ENCODE measurements at regions not wholly inside any gene's neighbourhood (a gene's known extent, or its start where the extent isn't known, plus 50 kb on each side); places are given as distances from the start of the nearest gene placed in this dataset.

DNA sequence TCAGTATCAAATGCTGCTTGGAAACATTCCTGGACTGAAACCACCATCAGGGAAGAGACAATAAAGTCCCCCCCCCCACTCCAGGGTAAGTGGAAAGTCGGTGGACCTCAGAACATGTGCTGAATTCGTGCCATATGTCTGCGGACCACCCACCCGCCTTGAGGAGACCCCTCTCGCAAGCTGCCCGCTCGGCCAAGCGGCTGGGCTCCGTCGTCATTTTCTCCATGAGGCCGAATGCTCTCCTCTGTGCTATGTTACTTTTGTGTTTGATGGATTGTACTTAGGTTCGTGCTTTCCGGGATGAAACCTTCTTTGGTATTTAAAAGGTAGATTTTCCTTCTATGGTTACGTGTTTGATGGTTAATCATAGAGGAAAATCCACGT is 136.2 kb upstream of the RTL1 start:
- H3K4me1 ChIP-seq = no peaks in the 10 kb centered on the region
- no peak overlapping the region for H3K27ac ChIP-seq (replicated peaks in 1 of 4)
- H3K4me3 ChIP-seq = no peak overlapping the region
- H3K27me3 ChIP-seq = no peaks in the 10 kb centered on the region
- H3K9me3 ChIP-seq = no peaks in the 10 kb centered on the region
- no peaks in the 10 kb centered on the region for H3K36me3 ChIP-seq
- intact Hi-C loops (cut with DNase I) = no loop called here
- 89% methylated on average over 15 of the region's 15 CpGs for WGBS
- TF ChIP-seq EP300 (IDR thresholded peaks at IDR 0.05) (no peak), POLR2A (IDR thresholded peaks at IDR 0.05; ENCODE audit: low read depth) (no peak), POLR2AphosphoS5 (IDR thresholded peaks at IDR 0.05) (no peak)
- TF ChIP-seq, protein P1, sequence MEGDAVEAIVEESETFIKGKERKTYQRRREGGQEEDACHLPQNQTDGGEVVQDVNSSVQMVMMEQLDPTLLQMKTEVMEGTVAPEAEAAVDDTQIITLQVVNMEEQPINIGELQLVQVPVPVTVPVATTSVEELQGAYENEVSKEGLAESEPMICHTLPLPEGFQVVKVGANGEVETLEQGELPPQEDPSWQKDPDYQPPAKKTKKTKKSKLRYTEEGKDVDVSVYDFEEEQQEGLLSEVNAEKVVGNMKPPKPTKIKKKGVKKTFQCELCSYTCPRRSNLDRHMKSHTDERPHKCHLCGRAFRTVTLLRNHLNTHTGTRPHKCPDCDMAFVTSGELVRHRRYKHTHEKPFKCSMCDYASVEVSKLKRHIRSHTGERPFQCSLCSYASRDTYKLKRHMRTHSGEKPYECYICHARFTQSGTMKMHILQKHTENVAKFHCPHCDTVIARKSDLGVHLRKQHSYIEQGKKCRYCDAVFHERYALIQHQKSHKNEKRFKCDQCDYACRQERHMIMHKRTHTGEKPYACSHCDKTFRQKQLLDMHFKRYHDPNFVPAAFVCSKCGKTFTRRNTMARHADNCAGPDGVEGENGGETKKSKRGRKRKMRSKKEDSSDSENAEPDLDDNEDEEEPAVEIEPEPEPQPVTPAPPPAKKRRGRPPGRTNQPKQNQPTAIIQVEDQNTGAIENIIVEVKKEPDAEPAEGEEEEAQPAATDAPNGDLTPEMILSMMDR (IDR thresholded peaks at IDR 0.05) = no peak
- no peak for DNase-seq (ENCODE audit: extremely low spot score)

DNA sequence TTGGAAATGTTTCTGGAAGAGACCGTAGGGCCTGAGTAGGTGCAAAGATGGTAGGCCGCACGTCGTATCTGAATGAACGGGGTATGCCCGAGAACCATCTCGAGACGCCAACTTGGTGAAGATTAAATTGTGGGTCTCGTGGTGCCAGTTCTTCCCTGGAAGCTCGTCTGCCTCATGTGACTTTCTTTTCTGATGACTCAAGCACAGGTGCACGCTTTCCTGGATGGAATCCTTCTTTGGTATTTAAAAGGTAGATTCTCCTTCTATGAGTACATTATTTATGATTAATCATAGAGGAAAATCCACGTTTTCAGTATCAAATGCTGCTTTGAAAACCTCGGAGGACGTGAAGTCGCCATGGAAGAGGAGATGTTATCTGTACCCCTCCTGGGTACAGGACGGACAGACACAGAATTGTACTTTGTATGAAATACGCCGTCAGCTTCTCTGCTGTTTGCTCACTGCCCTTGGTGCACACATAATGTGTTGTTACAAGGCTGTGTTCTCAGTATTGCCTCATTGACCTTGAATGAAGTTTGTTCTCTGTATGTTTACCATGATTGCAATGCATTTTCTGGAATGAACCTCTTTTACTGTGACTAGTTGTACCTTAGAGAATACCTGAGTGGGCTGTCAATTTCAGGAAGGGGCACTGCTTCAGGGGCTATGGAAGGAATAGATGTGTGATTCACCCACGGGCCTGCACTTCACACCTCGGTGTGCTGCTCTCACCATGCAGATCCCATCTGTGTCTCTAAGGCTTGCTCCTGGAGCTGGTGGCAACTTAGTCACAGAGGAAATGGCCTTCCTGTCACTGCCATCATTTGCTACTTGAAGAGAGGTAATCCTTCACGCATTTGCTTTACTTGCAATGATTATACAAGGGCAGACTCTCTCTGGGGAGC is 137.3 kb upstream of the RTL1 start:
- WGBS = 93% methylated on average over 21 of the region's 21 CpGs
- DNase-seq (ENCODE audit: extremely low spot score) = no peak
- no peaks in the 10 kb centered on the region for H3K4me1 ChIP-seq
- H3K27ac ChIP-seq (replicated peaks in 1 of 4) = no peak overlapping the region
- H3K4me3 ChIP-seq = no peak overlapping the region
- H3K36me3 ChIP-seq = no peaks in the 10 kb centered on the region
- intact Hi-C loops (cut with DNase I) = no loop called here
- no peaks in the 10 kb centered on the region for H3K27me3 ChIP-seq
- H3K9me3 ChIP-seq = no peaks in the 10 kb centered on the region
- TF ChIP-seq EP300 (IDR thresholded peaks at IDR 0.05) (no peak), POLR2A (IDR thresholded peaks at IDR 0.05; ENCODE audit: low read depth) (no peak), POLR2AphosphoS5 (IDR thresholded peaks at IDR 0.05) (no peak)
- TF ChIP-seq, protein P1 (IDR thresholded peaks at IDR 0.05) = no peak

DNA sequence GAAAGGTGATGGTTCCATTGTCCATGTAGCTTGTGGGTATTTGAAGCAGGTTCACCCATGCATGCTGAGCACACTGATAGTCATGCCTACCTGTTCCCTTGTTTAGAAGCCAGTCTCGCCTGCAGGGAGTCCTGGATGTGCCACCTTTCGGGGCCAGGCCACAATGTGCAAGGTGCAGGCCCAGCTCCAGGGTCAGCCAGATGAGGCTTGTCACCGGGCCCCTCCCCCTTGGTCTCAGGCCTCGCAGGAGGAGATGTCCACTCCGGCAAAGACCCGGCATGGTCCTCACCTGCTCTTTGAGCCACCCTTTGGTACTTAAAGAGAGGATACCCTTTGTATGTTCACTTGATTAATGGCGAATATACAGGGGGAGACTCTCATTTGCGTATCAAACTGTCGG is 140.4 kb upstream of the RTL1 start:
- Histone ChIP-seq H3K36me3 (no peaks in the 10 kb centered on the region), H3K4me3 (no peak overlapping the region), H3K9me3 (no peaks in the 10 kb centered on the region), H3K27me3 (no peaks in the 10 kb centered on the region), H3K27ac (replicated peaks in 1 of 4) (no peak overlapping the region), H3K4me1 (no peaks in the 10 kb centered on the region)
- no peak for TF ChIP-seq POLR2A (IDR thresholded peaks at IDR 0.05; ENCODE audit: low read depth)
- TF ChIP-seq POLR2AphosphoS5 (IDR thresholded peaks at IDR 0.05) = no peak
- no peak for TF ChIP-seq EP300 (IDR thresholded peaks at IDR 0.05)
- TF ChIP-seq, protein P1 (IDR thresholded peaks at IDR 0.05) = no peak
- intact Hi-C loops (cut with DNase I) = no loop called here
- DNase-seq (ENCODE audit: extremely low spot score) = no peak
- 87% methylated on average over 7 of the region's 9 CpGs for WGBS

DNA sequence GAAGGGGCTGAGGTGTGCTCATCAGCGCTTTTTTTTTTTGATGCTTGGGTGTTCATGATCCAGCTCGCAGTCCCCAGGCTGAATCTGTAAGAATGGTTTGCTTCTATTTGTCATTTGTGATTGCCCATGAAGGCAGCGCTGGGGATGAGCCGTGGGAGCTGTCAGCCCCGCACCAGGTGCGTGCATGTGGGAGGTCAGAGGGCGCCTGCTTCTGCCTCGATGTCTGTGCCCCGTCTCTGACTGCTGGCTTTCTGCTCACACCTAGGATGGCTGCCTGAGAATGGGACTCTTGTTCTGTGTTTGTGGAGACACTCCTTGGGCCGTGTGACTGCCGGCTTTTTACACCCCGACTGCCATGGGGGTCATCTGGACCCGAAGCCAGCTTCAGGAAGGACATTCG is 141.2 kb upstream of the RTL1 start:
- intact Hi-C loops (cut with DNase I) = no loop called here
- Histone ChIP-seq H3K27ac (replicated peaks in 1 of 4) (no peak overlapping the region), H3K4me1 (no peaks in the 10 kb centered on the region), H3K27me3 (peaks cover 0 to 4% (median 2%) of the 10 kb centered on the region in 4 donors), H3K36me3 (no peaks in the 10 kb centered on the region), H3K9me3 (no peaks in the 10 kb centered on the region), H3K4me3 (no peak overlapping the region)
- TF ChIP-seq POLR2AphosphoS5 (IDR thresholded peaks at IDR 0.05) (no peak), POLR2A (IDR thresholded peaks at IDR 0.05; ENCODE audit: low read depth) (no peak), EP300 (IDR thresholded peaks at IDR 0.05) (no peak)
- TF ChIP-seq, protein P1 (IDR thresholded peaks at IDR 0.05) = no peak
- DNase-seq (ENCODE audit: extremely low spot score) = no peak
- 86% methylated on average over 10 of the region's 14 CpGs for WGBS
